GM18498 (cell line): ENCODE measurements at regions not wholly inside any gene's neighbourhood (a gene's known extent, or its start where the extent isn't known, plus 50 kb on each side); places are given as distances from the start of the nearest gene placed in this dataset.
"Not testable (repeated sequence)": the region's sequence is repeated elsewhere in the genome, so short reads cannot be mapped to it uniquely, and the experiment has no call there.

Experiments
- ATAC-seq: cut with Tn5 transposase; IDR thresholded peaks from one replicate; pipeline ENCODE4 v1.9.1; 2021; ENCODE audit warnings: mild to moderate bottlenecking, moderate library complexity; ENCODE audit not compliant: unreplicated experiment

- ATAC-seq: no peak
Measured at GRCh38 chr1:243996223-243996622, 54.9 kb upstream of the ZBTB18 start.

GRCh38 chr1:243991650-243992049 lies 59.4 kb upstream of the ZBTB18 start:
- no peak for ATAC-seq

DNA sequence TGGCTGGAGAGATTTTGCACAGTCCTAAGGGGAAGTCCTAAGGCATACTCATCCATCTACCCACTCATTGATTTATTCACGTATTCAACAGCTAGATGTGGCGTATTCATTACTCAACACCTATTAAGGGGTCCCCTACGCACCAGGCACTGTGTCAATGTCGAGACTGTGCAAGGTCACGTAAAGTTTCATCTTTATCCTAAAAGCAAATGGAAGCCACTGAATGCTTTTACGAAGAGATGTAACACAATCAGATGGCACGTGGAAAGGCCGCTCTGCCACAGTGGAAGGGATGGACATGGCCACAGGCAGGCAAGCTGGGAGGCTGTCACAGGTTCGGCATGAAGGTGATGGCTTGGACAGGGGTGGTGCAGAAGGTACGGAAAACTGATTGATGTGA lies 66.3 kb upstream of the ZBTB18 start:
- ATAC-seq: no peak

DNA sequence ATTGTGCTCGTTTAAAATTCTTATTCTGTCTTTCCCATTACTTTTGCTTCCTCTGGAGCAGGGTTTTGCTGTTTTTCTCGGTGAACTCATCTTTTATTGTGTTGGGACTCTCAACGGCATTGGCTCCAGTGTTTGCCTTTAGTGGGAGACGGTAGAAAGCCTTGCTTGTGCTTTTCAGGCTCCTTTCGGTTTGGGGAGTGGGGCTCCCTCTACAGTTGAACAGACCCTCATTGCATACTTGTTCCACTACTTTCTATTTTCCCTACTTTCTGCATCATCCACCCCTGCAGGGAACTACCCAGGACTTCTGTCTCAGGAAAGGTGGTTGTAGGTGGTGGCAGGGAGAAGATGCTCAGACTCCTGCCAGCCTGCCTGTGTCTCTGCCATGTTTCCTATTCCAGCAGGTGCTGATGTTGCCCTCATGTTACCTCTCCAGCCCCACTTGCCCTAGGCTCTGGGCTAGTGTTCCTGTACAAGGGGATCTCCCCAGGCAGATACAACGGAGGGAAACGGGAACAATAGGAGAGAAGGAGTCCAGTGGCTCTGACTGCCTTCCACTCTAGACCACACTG lies 68.5 kb upstream of the ZBTB18 start:
- ATAC-seq: no peak

- ATAC-seq: no peak
Measured at GRCh38 chr1:243980471-243980870, 70.6 kb upstream of the ZBTB18 start.

DNA sequence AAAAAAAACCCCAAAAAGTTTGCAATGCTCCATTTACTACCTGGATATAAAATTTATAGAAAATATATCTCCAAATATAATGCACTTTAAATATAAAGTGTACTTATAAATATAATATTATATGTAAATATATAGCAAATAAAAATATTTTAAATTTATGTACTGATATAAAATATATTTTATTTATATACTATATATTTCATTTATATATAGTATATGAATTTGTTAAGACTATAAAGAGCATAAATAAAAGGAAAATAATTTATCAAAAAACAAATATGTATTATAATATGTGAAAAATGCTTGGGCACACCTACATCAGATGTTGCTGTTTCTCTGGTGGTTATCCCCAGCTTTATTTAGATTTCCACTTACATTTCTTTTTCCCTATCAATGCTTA lies 71.0 kb upstream of the ZBTB18 start:
- no peak for ATAC-seq

GRCh38 chr1:243979396-243979795 lies 71.7 kb upstream of the ZBTB18 start:
- no peak for ATAC-seq

GRCh38 chr1:243977094-243977493 lies 74.0 kb upstream of the ZBTB18 start:
- ATAC-seq: no peak

DNA sequence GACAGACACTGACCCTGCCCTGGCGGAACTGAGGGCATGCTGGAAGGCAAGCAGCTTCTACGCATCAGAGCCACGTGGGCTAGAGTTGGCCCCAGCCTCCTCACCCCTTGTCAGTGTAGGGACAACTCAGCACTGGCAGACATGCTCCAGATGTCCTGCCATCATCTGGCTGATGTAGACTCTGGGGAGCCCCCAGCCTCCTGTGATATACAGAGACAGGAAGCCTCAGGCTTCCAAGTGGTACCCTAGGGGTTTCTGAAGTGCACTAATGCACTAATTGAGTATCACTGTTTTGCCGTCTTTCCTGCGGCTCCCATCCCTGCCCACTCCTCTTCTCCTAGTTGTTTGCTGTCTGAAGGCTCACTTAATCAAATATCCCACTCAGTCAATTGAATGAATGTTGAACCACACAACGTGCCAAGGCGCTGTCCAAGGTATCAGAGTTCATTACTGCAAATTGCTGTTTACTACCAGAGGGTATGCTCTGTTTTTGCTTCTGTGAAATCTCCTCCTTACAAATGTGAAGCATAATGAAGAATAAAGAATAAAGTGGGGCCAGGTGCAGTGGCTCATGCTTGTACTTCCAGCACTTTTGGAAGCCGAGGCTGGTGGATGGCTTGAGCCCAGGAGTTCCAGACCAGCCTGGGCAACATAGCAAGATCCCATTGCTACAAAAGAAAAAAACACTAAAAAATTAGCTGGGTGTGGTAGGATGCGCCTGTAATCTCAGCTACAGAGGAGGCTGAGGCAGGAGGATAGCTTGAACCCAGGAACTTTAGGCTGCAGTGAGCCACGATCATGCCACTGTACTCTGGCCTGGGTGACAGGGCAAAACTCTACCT lies 76.4 kb upstream of the ZBTB18 start:
- ATAC-seq: no peak

- ATAC-seq: no peak
Measured at GRCh38 chr1:243973169-243973568, 77.9 kb upstream of the ZBTB18 start.

DNA sequence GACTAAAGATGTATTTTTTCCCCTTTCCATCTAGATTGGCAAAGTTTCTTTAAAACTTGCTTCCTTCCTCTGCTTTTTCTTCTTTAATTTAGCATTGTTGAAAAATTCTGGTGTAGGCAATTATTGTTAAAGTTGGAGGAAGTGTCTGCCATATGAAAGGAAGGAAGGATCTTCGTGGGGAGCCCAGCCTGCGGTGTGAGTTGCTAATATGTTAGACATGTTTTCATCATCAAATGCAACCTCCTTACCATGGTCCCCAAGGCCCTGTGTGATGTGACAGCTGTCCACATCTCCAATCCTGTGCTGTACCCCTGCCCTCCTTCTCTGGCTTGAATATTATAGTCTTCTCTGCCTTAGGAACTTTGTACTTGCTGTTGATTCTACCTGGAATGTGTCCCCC lies 81.0 kb upstream of the ZBTB18 start:
- no peak for ATAC-seq

- no peak for ATAC-seq
Measured at GRCh38 chr1:243968413-243968812, 82.7 kb upstream of the ZBTB18 start.

GRCh38 chr1:243964915-243965314 lies 86.2 kb upstream of the ZBTB18 start:
- ATAC-seq: no peak

DNA sequence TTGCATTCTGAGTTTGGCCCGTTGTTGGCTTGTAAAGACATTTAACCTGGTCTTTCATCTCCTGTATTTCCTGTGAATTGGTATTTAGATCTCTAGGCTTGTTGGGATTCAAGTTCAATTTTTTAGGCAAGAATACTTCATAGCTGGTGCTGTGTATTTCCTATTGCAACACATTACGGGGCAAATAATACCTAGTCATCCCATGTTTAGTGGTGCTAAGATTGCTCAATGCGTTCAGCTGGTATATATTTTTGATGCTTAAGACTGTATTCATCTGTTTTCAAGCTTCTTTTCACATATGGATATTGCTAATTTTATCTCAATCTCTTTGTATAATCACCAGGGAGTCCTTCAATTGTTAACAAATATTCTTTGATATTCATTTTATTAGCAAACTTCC lies 87.5 kb upstream of the ZBTB18 start:
- ATAC-seq: no peak

GRCh38 chr1:243962541-243962940 lies 88.5 kb upstream of the ZBTB18 start:
- no peak for ATAC-seq

DNA sequence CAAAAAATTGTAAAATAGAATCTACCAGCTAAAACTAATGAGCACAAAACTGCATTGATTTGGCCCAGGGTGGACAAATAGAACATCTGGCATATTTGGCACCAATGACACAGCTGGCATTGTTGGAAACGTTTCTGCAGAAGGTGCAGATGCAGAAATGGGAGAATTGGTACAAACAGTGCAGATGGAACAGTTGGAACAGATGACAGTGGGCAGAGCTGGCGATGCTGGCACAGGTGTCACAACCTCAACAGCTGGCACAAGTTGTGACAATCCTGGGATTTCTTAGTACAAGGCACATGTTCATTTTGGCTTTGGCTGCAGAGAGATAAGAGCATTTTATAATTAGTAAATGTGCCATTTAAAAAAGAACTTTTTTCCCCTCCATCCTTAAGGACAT lies 91.1 kb upstream of the ZBTB18 start:
- ATAC-seq: no peak

- no peak for ATAC-seq
Measured at GRCh38 chr1:243957141-243957540, 93.9 kb upstream of the ZBTB18 start.

DNA sequence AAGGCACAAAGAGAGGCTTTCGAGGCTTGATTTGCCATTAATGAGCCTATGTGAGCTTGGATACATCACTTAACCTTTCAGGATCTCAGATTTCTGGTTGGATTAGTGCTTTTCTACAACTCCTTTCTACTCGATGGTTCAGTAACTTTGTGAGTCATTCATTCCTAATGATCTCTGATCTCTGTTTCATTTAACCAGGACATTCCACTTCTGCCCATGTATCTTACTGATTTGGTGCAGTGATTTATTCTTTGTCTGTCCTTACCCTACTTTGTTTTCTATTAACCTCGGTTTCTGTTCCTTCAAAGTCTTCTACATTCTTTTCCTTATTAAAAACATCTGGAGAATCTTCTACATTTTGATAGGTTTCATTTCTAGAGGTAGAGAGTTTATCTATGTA lies 94.6 kb upstream of the ZBTB18 start:
- no peak for ATAC-seq

GRCh38 chr1:243951207-243951606 lies 99.9 kb upstream of the ZBTB18 start:
- ATAC-seq: not testable (repeated sequence)

DNA sequence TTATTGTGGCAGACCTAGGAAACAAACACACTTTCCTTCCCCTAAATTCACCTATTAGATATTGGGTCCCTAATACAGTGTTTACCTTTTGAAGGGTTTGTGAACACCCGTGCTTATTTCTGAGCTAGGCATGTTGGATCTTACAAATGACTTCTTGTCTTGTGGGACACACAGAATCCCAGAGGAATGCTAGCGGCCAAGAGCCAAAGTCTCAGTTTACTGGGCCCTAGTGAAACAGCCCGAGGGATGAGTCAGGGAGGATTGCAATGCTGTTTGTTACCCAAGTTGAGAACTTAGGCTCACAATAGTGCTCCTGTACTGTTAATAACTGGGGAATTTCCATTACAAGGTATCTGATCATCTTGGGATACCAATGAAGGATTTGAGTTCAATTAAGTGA lies 100.1 kb upstream of the AKT3 start:
- no peak for ATAC-seq

GRCh38 chr1:243946946-243947345 lies 96.9 kb upstream of the AKT3 start:
- ATAC-seq: no peak

DNA sequence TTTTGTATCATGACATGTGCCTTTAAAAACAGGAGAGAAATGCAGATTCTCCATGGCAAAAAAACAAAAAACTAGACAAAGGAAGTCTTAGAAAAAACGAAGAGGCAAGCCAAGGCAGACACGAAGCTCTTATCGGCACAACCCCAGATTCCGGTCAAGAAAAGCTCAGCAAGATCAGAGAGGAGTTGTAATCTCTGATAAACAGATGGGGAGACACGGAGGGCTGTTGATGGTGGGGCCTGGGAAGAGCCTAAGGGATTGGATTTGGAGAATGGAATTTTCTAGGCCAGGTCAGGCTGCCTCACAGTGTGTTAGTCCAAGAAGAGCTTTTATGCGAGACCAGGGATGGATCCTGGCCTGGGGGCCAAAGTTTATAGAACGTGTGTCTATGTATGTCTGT lies 96.2 kb upstream of the AKT3 start:
- ATAC-seq: no peak

- ATAC-seq: no peak
Measured at GRCh38 chr1:243945727-243946126, 95.7 kb upstream of the AKT3 start.
